ENCODE measurements at regions not wholly inside any gene's neighbourhood (a gene's known extent, or its start where the extent isn't known, plus 50 kb on each side); places are given as distances from the start of the nearest gene placed in this dataset.
"Not testable (repeated sequence)": the region's sequence is repeated elsewhere in the genome, so short reads cannot be mapped to it uniquely, and the experiment has no call there.

GRCh38 chr10:100642295-100642994 is 102.9 kb upstream of the PAX2 start:
- no peak for DNase-seq

- DNase-seq = no peak
Measured at GRCh38 chr10:100645091-100645490, 100.3 kb upstream of the PAX2 start.

GRCh38 chr10:100645613-100646392 is 99.6 kb upstream of the PAX2 start:
- no peak for DNase-seq

GRCh38 chr10:100647928-100648327 is 97.5 kb upstream of the PAX2 start:
- no peak for DNase-seq

GRCh38 chr10:100650693-100651092 is 94.7 kb upstream of the PAX2 start:
- DNase-seq = no peak

GRCh38 chr10:100651099-100651498 is 94.3 kb upstream of the PAX2 start:
- not testable (repeated sequence) for DNase-seq

GRCh38 chr10:100651916-100652315 is 93.5 kb upstream of the PAX2 start:
- DNase-seq = no peak

GRCh38 chr10:100652406-100653135 is 92.8 kb upstream of the PAX2 start:
- no peak for DNase-seq

GRCh38 chr10:100653238-100653956 is 92.0 kb upstream of the PAX2 start:
- no peak for DNase-seq

- DNase-seq = peak; percentile 57
Measured at GRCh38 chr10:100653957-100654781, 91.2 kb upstream of the PAX2 start.

- peak; percentile 11 for DNase-seq
Measured at GRCh38 chr10:100654782-100655325, 90.5 kb upstream of the PAX2 start.

- no peak for DNase-seq
Measured at GRCh38 chr10:100655326-100655759, 90.0 kb upstream of the PAX2 start.

- DNase-seq = peak; percentile 12
Measured at GRCh38 chr10:100655760-100656421, 89.5 kb upstream of the PAX2 start.

GRCh38 chr10:100656454-100656853 is 88.9 kb upstream of the PAX2 start:
- peak; percentile 30 for DNase-seq

- no peak for DNase-seq
Measured at GRCh38 chr10:100658269-100658668, 87.1 kb upstream of the PAX2 start.

- DNase-seq = no peak
Measured at GRCh38 chr10:100659361-100660098, 85.9 kb upstream of the PAX2 start.

- DNase-seq = no peak
Measured at GRCh38 chr10:100660365-100660764, 85.0 kb upstream of the PAX2 start.

GRCh38 chr10:100660945-100661344 is 84.4 kb upstream of the PAX2 start:
- no peak for DNase-seq

GRCh38 chr10:100661520-100661919 is 83.9 kb upstream of the PAX2 start:
- DNase-seq = no peak

- DNase-seq = peak; percentile 7
Measured at GRCh38 chr10:100662067-100662466, 83.3 kb upstream of the PAX2 start.
